Chondrocyte (in vitro differentiated cells): ENCODE measurements at regions not wholly inside any gene's neighbourhood (a gene's known extent, or its start where the extent isn't known, plus 50 kb on each side); places are given as distances from the start of the nearest gene placed in this dataset.

ENCODE experiments used
- DNase-seq: peaks from one replicate; pipeline ENCODE4 v3.0.0; 2021; ENCODE audit warnings: mixed read lengths, low spot score
- H3K27ac Mint-ChIP-seq: one replicate; pipeline ENCODE4 v1.8.0; 2021; ENCODE audit warnings: mild to moderate bottlenecking, moderate library complexity, mixed read lengths; ENCODE audit not compliant: unreplicated experiment
- H3K27me3 Mint-ChIP-seq: 2 replicates; pipeline ENCODE4 v1.8.0; 2021; ENCODE audit warnings: low read depth, mixed read lengths
- H3K36me3 Mint-ChIP-seq: 2 replicates; pipeline ENCODE4 v1.8.0; 2021; ENCODE audit warnings: low read depth, mixed read lengths
- H3K4me1 Mint-ChIP-seq: 2 replicates; pipeline ENCODE4 v1.8.0; 2021; ENCODE audit warnings: low read depth, mild to moderate bottlenecking, mixed read lengths
- H3K4me3 Mint-ChIP-seq: one replicate; pipeline ENCODE4 v1.8.0; 2021; ENCODE audit warnings: mild to moderate bottlenecking, moderate library complexity, mixed read lengths; ENCODE audit not compliant: unreplicated experiment
- H3K9me3 Mint-ChIP-seq: 2 replicates; pipeline ENCODE4 v1.8.0; 2021; ENCODE audit warnings: low read depth, mixed read lengths
- TF ChIP-seq, protein P1 (sequence below): fragments of 200-600 bp; sonication (generic); IDR thresholded peaks from 2 replicates; pipeline ENCODE4 v1.5.0; 2021; ENCODE audit warnings: antibody characterized with exemption, mild to moderate bottlenecking, moderate library complexity

- Mint-ChIP-seq H3K27ac (no peak overlapping the region), H3K36me3 (no peaks in the 10 kb centered on the region), H3K4me3 (no peak overlapping the region), H3K9me3 (no peaks in the 10 kb centered on the region), H3K27me3 (no peaks in the 10 kb centered on the region), H3K4me1 (peaks cover 5% of the 10 kb centered on the region)
- DNase-seq, result no peak
- TF ChIP-seq, protein P1, sequence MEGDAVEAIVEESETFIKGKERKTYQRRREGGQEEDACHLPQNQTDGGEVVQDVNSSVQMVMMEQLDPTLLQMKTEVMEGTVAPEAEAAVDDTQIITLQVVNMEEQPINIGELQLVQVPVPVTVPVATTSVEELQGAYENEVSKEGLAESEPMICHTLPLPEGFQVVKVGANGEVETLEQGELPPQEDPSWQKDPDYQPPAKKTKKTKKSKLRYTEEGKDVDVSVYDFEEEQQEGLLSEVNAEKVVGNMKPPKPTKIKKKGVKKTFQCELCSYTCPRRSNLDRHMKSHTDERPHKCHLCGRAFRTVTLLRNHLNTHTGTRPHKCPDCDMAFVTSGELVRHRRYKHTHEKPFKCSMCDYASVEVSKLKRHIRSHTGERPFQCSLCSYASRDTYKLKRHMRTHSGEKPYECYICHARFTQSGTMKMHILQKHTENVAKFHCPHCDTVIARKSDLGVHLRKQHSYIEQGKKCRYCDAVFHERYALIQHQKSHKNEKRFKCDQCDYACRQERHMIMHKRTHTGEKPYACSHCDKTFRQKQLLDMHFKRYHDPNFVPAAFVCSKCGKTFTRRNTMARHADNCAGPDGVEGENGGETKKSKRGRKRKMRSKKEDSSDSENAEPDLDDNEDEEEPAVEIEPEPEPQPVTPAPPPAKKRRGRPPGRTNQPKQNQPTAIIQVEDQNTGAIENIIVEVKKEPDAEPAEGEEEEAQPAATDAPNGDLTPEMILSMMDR, result no peak
These were observed 186.7 kb upstream of the FAT1 start for GRCh38 chr4:186910385-186910784.

DNA sequence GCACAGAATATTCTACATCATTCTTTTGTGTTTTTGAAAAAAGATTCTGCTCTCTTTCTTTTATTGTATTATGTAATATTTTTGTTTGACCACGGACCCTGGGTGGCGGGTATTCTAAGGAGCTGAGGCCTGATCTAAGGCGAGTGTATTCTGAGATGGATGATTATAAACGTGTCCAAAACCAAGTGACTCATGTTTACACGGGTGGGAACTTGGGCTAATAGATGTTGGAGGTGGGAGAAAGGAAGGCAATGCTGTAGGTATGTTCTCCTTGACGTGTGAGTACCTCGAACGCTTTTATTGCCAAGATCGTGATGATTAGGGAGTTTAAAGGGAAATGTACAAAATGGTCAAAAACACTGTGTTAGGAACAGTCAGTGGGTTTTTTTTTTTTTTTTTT, 188.9 kb upstream of the FAT1 start:
- Mint-ChIP-seq H3K4me1 (no peaks in the 10 kb centered on the region), H3K4me3 (no peak overlapping the region), H3K27ac (no peak overlapping the region), H3K9me3 (peaks cover 1% of the 10 kb centered on the region), H3K36me3 (no peaks in the 10 kb centered on the region), H3K27me3 (no peaks in the 10 kb centered on the region)
- DNase-seq, result no peak
- TF ChIP-seq, protein P1, result no peak

DNA sequence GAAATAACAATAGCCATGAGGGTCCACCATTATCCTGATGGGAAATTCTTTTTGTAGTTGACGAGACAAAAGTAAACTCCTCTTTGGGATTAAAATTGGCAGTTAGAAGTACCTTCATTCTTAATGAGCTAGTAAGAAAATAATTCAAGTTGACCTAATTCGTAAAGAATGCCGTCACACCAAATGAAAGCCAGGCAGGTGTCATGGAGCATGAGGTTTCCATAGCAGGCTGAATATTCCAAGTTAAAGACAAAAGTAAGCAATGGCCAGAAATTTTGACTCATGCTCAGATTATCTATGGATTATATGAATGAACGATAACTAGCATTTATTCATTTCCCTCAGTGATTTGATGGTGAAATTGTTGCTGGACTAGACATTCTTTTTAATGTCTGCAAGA, 192.2 kb upstream of the FAT1 start:
- no peaks in the 10 kb centered on the region for H3K27me3 Mint-ChIP-seq
- H3K4me1 Mint-ChIP-seq, result peaks cover 15% of the 10 kb centered on the region
- TF ChIP-seq, protein P1, result no peak
- no peaks in the 10 kb centered on the region for H3K36me3 Mint-ChIP-seq
- peaks cover 4% of the 10 kb centered on the region for H3K9me3 Mint-ChIP-seq
- H3K4me3 Mint-ChIP-seq, result no peak overlapping the region
- DNase-seq, result no peak
- H3K27ac Mint-ChIP-seq, result no peak overlapping the region

DNA sequence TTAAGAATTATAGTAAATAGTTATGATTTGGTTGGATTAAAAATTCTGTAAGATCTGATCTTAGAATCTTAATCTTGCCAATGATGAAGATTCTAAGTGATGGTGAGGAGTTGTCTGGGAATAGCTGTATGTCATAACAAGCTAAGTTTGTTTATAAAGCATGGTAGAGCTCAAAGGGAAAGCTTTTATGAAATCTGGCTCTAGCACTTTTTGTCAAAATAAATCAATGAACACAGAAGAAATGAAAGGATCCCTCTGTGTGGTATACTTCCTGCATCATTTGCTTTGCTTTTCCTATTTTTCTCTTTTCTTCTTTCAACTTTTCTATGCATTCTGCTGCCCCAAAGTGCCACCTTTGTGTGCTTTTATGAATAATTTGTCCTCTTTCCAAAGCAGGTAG, 193.5 kb upstream of the FAT1 start:
- Mint-ChIP-seq H3K4me3 (no peak overlapping the region), H3K36me3 (no peaks in the 10 kb centered on the region), H3K27me3 (no peaks in the 10 kb centered on the region), H3K4me1 (peaks cover 20% of the 10 kb centered on the region), H3K9me3 (peaks cover 4% of the 10 kb centered on the region), H3K27ac (no peak overlapping the region)
- TF ChIP-seq, protein P1, result no peak
- no peak for DNase-seq

GRCh38 chr4:186918466-186918865, 194.8 kb upstream of the FAT1 start:
- Mint-ChIP-seq H3K4me3 (no peak overlapping the region), H3K9me3 (peaks cover 4% of the 10 kb centered on the region), H3K27me3 (no peaks in the 10 kb centered on the region), H3K27ac (no peak overlapping the region), H3K36me3 (no peaks in the 10 kb centered on the region), H3K4me1 (peaks cover 20% of the 10 kb centered on the region)
- no peak for DNase-seq
- TF ChIP-seq, protein P1, result no peak
